ENCODE measurements at regions not wholly inside any gene's neighbourhood (a gene's known extent, or its start where the extent isn't known, plus 50 kb on each side); places are given as distances from the start of the nearest gene placed in this dataset.
"Not testable (repeated sequence)": the region's sequence is repeated elsewhere in the genome, so short reads cannot be mapped to it uniquely, and the experiment has no call there.

GRCh38 chrX:87409113-87409841 is 108.3 kb upstream of the KLHL4 start:
- peak overlapping the region in 2 of 8 donors; percentile 15 to 28 for H3K27ac ChIP-seq
- no peaks in the 10 kb centered on the region for H3K36me3 ChIP-seq
- peak in 1 of 3 donors; percentile 23 for TF ChIP-seq POLR2AphosphoS5 (IDR thresholded peaks at IDR 0.05)
- TF ChIP-seq POLR2A (IDR thresholded peaks at IDR 0.05), result no peak
- peak; percentile 61 for DNase-seq
- WGBS, 5 donors, result 48 to 70% (median 62%) methylated on average over 6 to 7 of the region's 7 CpGs
- H3K9me3 ChIP-seq, result no peaks in the 10 kb centered on the region
- H3K4me1 ChIP-seq, result no peaks in the 10 kb centered on the region
- intact Hi-C loops (cut with DNase I; ENCODE audit: low total_unique reads), result no loop called here
- no peak overlapping the region for H3K4me3 ChIP-seq
- no peaks in the 10 kb centered on the region for H3K27me3 ChIP-seq (replicated peaks in 1 of 7)

DNA sequence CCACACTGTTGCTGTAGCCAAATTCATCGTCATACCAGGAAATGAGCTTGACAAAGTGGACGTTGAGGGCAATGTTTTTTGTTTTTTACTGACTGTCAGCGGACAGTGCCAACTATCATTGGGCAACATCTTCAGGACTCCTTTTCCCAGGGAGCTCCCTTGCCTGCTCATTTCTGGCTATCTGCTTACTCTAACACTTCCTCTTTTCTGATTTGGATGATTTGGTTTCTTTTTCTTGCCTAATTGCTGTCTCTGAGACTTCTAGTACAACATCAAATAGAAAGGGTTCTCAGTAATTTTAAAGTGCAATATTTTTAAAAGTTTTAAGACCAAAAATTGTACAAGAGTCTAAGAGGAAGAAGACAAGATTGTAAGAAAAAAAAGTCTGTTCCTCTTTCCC is 92.0 kb upstream of the KLHL4 start:
- no peak for TF ChIP-seq POLR2AphosphoS5 (IDR thresholded peaks at IDR 0.05)
- TF ChIP-seq, protein P1, sequence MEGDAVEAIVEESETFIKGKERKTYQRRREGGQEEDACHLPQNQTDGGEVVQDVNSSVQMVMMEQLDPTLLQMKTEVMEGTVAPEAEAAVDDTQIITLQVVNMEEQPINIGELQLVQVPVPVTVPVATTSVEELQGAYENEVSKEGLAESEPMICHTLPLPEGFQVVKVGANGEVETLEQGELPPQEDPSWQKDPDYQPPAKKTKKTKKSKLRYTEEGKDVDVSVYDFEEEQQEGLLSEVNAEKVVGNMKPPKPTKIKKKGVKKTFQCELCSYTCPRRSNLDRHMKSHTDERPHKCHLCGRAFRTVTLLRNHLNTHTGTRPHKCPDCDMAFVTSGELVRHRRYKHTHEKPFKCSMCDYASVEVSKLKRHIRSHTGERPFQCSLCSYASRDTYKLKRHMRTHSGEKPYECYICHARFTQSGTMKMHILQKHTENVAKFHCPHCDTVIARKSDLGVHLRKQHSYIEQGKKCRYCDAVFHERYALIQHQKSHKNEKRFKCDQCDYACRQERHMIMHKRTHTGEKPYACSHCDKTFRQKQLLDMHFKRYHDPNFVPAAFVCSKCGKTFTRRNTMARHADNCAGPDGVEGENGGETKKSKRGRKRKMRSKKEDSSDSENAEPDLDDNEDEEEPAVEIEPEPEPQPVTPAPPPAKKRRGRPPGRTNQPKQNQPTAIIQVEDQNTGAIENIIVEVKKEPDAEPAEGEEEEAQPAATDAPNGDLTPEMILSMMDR (IDR thresholded peaks at IDR 0.05 in 8 of 11, conservative IDR thresholded peaks at IDR 0.05 in 3 of 11), result no peak
- TF ChIP-seq POLR2A (IDR thresholded peaks at IDR 0.05), result no peak
- Histone ChIP-seq H3K36me3 (no peaks in the 10 kb centered on the region), H3K27me3 (replicated peaks in 1 of 7) (no peaks in the 10 kb centered on the region), H3K27ac (no peak overlapping the region), H3K9me3 (peaks cover 0 to 5% (median 0%) of the 10 kb centered on the region in 8 donors), H3K4me3 (no peak overlapping the region), H3K4me1 (no peaks in the 10 kb centered on the region)
- WGBS, 5 donors, result 56 to 84% (median 70%) methylated on average over 3 of the region's 3 CpGs
- intact Hi-C loops (cut with DNase I; ENCODE audit: low total_unique reads), result no loop called here
- DNase-seq, result no peak

- no peak for DNase-seq
- Histone ChIP-seq H3K4me3 (no peak overlapping the region), H3K9me3 (no peaks in the 10 kb centered on the region), H3K27me3 (replicated peaks in 1 of 7) (no peaks in the 10 kb centered on the region), H3K27ac (no peak overlapping the region), H3K36me3 (no peaks in the 10 kb centered on the region), H3K4me1 (no peaks in the 10 kb centered on the region)
- intact Hi-C loops (cut with DNase I; ENCODE audit: low total_unique reads), result no loop called here
- 43 to 60% (median 47%) methylated on average over 4 of the region's 4 CpGs for WGBS, 5 donors
- TF ChIP-seq POLR2A (IDR thresholded peaks at IDR 0.05), result no peak
- TF ChIP-seq, protein P1 (IDR thresholded peaks at IDR 0.05 in 8 of 11, conservative IDR thresholded peaks at IDR 0.05 in 3 of 11), result no peak
- no peak for TF ChIP-seq POLR2AphosphoS5 (IDR thresholded peaks at IDR 0.05)
Observed at GRCh38 chrX:87434618-87435017, 83.0 kb upstream of the KLHL4 start.

DNA sequence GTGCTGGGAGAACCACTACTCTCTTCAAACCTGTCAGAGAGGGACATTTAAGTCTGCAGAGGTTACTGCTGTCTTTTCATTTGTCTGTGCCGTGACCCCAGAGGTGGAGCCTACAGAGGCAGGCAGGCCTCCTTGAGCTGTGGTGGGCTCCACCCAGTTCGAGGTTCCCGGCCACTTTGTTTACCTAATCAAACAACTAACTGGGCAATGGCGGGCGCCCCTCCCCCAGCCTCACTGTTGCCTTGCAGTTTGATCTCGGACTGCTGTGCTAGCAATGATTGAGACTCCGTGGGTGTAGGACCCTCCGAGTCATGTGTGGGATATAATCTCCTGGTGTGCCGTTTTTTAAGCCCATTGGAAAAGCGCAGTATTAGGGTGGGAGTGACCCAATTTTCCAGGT is 69.0 kb upstream of the KLHL4 start:
- H3K4me3 ChIP-seq; H3K27me3 ChIP-seq (replicated peaks in 1 of 7); H3K27ac ChIP-seq; H3K9me3 ChIP-seq; intact Hi-C loops (cut with DNase I; ENCODE audit: low total_unique reads); H3K4me1 ChIP-seq; H3K36me3 ChIP-seq; DNase-seq: not testable (repeated sequence)
- 72 to 95% (median 79%) methylated on average over 2 to 10 of the region's 10 CpGs for WGBS, 5 donors

- H3K4me3 ChIP-seq; H3K4me1 ChIP-seq; DNase-seq; H3K27me3 ChIP-seq (replicated peaks in 1 of 7); H3K36me3 ChIP-seq; intact Hi-C loops (cut with DNase I; ENCODE audit: low total_unique reads); H3K27ac ChIP-seq: not testable (repeated sequence)
- peaks cover 0 to 12% (median 0%) of the 10 kb centered on the region in 8 donors for H3K9me3 ChIP-seq
- 0 to 88% (median 83%) methylated on average over 1 to 19 of the region's 23 CpGs for WGBS, 5 donors
Observed at GRCh38 chrX:87465757-87466156, 51.8 kb upstream of the KLHL4 start.

Small RNA genes lying in the stretch of these regions (small RNA-seq; reads per million reads assigned to genes)
- 0 reads per million in 4 donors for gene Z96811.1
